ENCODE measurements at regions not wholly inside any gene's neighbourhood (a gene's known extent, or its start where the extent isn't known, plus 50 kb on each side); places are given as distances from the start of the nearest gene placed in this dataset.

- no peak for DNase-seq
Measured at GRCh38 chr1:198472997-198473396, 67.5 kb downstream of the ATP6V1G3 start.

- DNase-seq: no peak
Measured at GRCh38 chr1:198472119-198472518, 68.4 kb downstream of the ATP6V1G3 start.

DNA sequence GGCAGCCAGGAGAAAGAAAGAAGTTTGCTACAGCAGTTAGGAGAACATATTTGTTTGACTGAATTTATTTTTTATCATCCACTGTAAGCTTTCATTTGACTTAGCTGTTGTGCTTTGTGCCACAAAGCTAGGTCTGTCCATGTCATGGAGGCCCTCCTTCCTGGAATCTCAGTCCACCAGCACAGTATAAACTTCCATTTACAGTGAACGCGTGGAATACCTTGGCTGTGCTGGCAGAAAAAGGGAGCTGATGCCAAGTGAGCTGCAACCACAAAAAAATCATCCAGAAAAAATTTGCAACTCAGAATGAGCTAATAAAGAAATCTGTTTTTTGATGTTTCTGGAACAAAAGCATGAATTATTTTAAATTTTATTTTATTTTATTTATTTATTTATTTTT, 72.6 kb downstream of the ATP6V1G3 start:
- no peak for DNase-seq

DNA sequence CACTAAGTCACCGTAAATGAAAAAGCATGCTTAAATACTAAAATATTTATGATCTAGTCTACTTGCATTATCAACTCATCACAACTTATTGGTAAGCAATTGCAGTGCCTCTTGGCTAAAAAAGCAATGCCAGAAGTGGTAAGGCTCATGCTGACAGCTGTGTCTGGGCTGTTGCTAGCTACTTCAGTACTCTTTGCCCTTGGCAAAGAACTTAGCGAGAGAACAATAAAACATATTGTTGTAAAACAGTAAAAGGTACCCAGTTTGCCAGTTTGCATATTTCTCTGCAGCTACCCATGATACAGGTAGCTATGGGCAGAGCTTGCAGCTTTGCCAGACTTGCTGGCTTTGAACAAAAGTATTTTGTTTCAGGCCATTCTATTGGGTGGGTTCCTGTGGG, 73.1 kb downstream of the ATP6V1G3 start:
- DNase-seq: no peak

GRCh38 chr1:198465201-198466144, 75.0 kb downstream of the ATP6V1G3 start:
- peak; percentile 32 for DNase-seq

GRCh38 chr1:198463709-198464108, 76.8 kb downstream of the ATP6V1G3 start:
- no peak for DNase-seq

- no peak for DNase-seq
Measured at GRCh38 chr1:198462365-198463019, 78.0 kb downstream of the ATP6V1G3 start.

GRCh38 chr1:198455966-198456365, 84.5 kb downstream of the ATP6V1G3 start:
- DNase-seq: no peak

DNA sequence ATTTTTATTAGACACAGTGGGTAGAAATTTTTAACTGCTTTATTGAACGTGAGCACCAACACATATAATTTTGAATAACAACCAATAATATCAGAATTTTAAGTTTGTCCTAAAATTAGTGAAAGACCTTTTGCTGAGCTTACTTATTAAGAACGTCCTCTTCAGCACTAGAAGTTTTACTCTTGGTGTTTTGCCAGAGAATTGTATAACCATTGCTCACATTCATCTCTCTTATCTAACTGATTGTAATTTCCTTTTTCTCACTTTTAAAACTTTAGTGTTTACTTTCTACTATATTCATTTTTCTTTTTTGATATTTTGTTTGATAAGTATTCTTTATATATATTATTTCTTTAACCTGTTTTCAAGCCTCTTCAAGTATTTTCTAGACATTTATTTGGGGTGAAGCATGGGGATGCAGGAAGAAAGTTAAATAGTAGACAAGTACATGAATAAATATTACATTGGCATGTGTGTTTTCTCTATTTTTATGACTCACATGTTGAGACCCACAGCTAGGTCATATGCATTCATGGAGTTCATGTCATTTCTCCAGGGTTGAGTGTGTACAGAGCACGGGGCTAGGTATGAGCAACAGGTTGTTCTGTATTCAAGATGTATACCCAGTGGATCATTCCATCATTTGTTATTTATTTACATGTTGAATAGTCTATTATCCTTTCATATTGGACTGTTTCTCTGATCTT, 90.6 kb downstream of the ATP6V1G3 start:
- no peak for DNase-seq

GRCh38 chr1:198449261-198449660, 91.2 kb downstream of the ATP6V1G3 start:
- DNase-seq: no peak

DNA sequence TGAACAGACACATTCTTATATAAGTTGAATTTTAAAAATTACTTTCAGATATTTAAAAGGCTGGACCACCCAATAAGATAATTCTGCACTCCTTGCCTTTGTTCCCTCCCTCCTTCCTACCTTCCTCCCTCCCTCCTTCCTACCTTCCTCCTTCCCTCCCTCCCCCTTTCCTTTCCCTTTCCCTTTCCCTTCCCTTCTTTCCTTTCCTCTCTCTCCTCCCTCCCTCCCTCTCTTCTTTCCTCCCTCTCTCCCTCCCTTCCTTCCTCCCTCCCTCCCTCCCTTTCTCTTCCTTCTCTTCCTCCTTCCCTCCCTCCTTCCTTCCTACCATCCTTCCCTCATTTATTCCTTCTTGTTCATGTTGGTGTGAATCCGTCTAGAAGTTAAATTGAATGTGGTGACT, 93.0 kb downstream of the ATP6V1G3 start:
- DNase-seq: no peak

DNA sequence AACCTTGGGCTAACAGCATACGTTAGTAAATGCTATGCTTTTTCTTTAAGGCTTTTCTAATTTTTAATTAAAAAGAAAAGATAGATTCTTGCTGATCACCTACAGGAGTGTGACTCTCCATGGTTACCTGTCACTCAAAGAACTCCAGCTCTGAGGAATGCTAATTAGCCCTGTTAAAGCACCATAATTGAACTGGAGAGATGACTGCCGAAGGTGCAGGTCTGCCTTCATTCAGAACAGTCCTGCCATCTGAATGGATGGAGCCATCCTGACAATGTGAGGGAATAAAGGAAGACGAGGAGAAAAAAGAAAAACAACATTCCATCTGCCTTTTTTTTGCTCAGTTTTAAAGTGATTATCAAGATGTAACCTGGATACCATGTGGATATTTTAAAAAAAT, 94.6 kb downstream of the ATP6V1G3 start:
- DNase-seq: no peak

DNA sequence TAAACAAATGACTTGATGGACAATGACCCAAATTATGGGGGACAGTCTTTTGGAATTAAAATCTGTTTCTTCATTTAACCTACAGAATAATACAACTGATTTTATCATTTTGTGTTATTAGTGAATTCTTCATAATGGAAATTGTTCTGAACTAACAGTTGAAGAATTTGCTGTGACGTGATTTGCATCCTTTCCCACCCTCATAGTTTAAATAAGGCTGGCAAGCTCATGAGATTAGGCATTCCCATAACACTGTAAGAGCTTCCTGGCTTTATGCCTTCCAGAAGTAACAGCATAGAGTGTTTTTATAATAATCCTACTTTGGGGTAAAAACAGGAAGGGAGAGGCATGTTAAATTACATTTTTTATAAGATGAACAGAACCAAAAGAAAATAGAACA, 95.7 kb downstream of the ATP6V1G3 start:
- no peak for DNase-seq

GRCh38 chr1:198443365-198444233, 96.9 kb downstream of the ATP6V1G3 start:
- no peak for DNase-seq

- no peak for DNase-seq
Measured at GRCh38 chr1:198440842-198441241, 99.6 kb downstream of the ATP6V1G3 start.

GRCh38 chr1:198437332-198437731, 103.1 kb downstream of the ATP6V1G3 start:
- no peak for DNase-seq

DNA sequence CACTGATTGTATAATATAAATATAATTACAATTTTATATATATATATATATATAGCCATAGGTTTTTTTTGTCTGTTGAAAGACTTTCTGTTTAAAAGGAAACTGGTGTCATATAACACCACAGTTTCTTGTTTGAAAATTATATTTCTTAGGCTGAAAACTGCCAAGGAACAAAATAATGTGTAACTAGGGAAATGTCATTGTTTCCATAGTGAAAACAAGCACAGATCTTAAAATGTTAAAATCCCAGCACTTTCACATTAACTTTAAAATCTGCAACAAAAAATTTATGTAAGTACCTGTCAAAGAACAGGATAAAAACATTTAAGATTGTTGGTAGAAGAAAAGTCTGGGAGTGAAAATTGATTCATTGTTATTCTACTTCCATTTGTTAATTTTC, 104.2 kb downstream of the ATP6V1G3 start:
- no peak for DNase-seq

DNA sequence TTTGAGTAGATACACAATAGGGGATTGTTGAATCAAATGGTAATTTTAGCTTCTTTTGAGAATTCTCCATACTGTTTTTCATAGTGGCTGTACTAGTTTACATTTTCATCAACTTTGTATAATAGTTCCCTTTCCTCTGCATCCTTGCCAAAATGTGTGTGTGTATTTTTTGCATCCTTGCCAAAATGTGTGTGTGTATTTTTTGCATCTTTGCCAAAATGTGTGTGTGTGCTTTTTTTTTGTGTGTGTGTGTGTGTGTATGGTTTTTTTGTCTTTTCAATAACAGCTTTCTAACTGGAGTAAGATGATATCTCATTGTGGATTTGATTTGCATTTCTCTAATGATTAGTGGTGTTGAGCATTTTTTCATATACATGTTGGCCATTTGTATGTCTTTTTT, 105.4 kb downstream of the ATP6V1G3 start:
- no peak for DNase-seq

GRCh38 chr1:198424441-198424840, 116.0 kb downstream of the ATP6V1G3 start:
- DNase-seq: no peak

GRCh38 chr1:198423673-198424072, 116.8 kb downstream of the ATP6V1G3 start:
- DNase-seq: no peak

- no peak for DNase-seq
Measured at GRCh38 chr1:198417039-198417438, 123.4 kb downstream of the ATP6V1G3 start.

- no peak for DNase-seq
Measured at GRCh38 chr1:198416296-198416695, 124.2 kb downstream of the ATP6V1G3 start.

GRCh38 chr1:198411240-198411639, 129.2 kb downstream of the ATP6V1G3 start:
- DNase-seq: no peak

Data from NCI-H2081 treated with DMSO at 0.1 percent for 48 hours (cell line).